OCI-LY7 (cell line): ENCODE measurements at regions not wholly inside any gene's neighbourhood (a gene's known extent, or its start where the extent isn't known, plus 50 kb on each side); places are given as distances from the start of the nearest gene placed in this dataset.

ENCODE experiments used
- EZH2phosphoT487 ChIP-seq: fragments of 200-600 bp; sonication (generic); IDR thresholded peaks from 2 replicates; pipeline ENCODE4 v1.6.1; 2018; ENCODE audit warnings: low read depth, borderline replicate concordance, mild to moderate bottlenecking, mixed run types, antibody characterized with exemption, low read length, moderate library complexity, mixed read lengths
- TF ChIP-seq, protein P1 (sequence below): fragments of 200-600 bp; sonication (generic); conservative IDR thresholded peaks from 2 replicates; pipeline ENCODE4 v1.5.1; 2014; ENCODE audit warnings: mild to moderate bottlenecking, antibody characterized with exemption, low read length, moderate library complexity, mixed read lengths

DNA sequence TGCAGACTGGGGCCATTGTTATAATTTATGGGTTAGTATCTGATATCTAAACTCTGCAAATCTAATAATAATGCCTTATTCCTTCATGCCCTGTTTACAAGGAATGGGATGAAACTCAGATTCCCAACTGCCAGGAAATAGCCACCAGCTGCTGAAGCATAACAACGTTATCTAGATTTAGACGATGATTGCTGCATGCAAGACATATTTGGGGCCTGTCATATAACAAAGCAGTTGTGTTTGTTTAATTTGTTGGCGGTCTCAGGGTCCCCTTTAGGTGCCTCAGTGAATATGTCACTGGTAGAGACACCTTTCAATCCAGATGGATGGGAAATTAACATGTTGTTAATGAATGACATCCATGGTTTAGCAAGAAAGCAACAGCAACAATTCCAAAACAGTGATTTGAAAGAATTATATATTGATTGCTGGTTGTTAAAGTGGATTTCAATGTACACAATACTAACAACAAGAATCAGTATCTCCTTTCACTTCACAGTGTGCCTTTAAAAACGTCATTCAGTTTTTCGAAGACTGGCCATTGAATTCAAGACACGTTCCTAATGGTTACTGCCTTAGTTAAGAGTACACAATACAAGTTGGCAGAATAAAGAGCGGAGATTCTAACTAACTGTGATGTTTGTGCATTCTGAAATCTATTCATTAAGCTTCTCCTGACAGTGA is 860.6 kb upstream of the CELF2 start:
- TF ChIP-seq, protein P1, sequence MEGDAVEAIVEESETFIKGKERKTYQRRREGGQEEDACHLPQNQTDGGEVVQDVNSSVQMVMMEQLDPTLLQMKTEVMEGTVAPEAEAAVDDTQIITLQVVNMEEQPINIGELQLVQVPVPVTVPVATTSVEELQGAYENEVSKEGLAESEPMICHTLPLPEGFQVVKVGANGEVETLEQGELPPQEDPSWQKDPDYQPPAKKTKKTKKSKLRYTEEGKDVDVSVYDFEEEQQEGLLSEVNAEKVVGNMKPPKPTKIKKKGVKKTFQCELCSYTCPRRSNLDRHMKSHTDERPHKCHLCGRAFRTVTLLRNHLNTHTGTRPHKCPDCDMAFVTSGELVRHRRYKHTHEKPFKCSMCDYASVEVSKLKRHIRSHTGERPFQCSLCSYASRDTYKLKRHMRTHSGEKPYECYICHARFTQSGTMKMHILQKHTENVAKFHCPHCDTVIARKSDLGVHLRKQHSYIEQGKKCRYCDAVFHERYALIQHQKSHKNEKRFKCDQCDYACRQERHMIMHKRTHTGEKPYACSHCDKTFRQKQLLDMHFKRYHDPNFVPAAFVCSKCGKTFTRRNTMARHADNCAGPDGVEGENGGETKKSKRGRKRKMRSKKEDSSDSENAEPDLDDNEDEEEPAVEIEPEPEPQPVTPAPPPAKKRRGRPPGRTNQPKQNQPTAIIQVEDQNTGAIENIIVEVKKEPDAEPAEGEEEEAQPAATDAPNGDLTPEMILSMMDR = no peak
- no peak for TF ChIP-seq EZH2phosphoT487
